ENCODE measurements at regions not wholly inside any gene's neighbourhood (a gene's known extent, or its start where the extent isn't known, plus 50 kb on each side); places are given as distances from the start of the nearest gene placed in this dataset.

GRCh38 chr4:159429693-159430035 is 326.8 kb downstream of the RAPGEF2 start:
- no peak for DNase-seq (ENCODE audit: extremely low read depth, low read depth)
- TF ChIP-seq CTCF (IDR thresholded peaks at IDR 0.05; ENCODE audit: low read depth, low read length): no peak

- no peak for TF ChIP-seq CTCF (IDR thresholded peaks at IDR 0.05; ENCODE audit: low read depth, low read length)
- DNase-seq (ENCODE audit: extremely low read depth, low read depth): no peak
These were observed 328.0 kb downstream of the RAPGEF2 start for GRCh38 chr4:159430896-159431295.

- DNase-seq (ENCODE audit: extremely low read depth, low read depth): no peak
- no peak for TF ChIP-seq CTCF (IDR thresholded peaks at IDR 0.05; ENCODE audit: low read depth, low read length)
These were observed 329.6 kb downstream of the RAPGEF2 start for GRCh38 chr4:159432436-159432835.

- no peak for DNase-seq (ENCODE audit: extremely low read depth, low read depth)
- no peak for TF ChIP-seq CTCF (IDR thresholded peaks at IDR 0.05; ENCODE audit: low read depth, low read length)
These were observed 330.5 kb downstream of the RAPGEF2 start for GRCh38 chr4:159433337-159433736.

- DNase-seq (ENCODE audit: extremely low read depth, low read depth): no peak
- no peak for TF ChIP-seq CTCF (IDR thresholded peaks at IDR 0.05; ENCODE audit: low read depth, low read length)
These were observed 331.4 kb downstream of the RAPGEF2 start for GRCh38 chr4:159434114-159434870.

- no peak for DNase-seq (ENCODE audit: extremely low read depth, low read depth)
- TF ChIP-seq CTCF (IDR thresholded peaks at IDR 0.05; ENCODE audit: low read depth, low read length): no peak
These were observed 332.0 kb downstream of the RAPGEF2 start for GRCh38 chr4:159434871-159435241.

- DNase-seq (ENCODE audit: extremely low read depth, low read depth): no peak
- TF ChIP-seq CTCF (IDR thresholded peaks at IDR 0.05; ENCODE audit: low read depth, low read length): no peak
These were observed 332.7 kb downstream of the RAPGEF2 start for GRCh38 chr4:159435561-159436023.

All from AG09319 (cell line).